ENCODE measurements at regions not wholly inside any gene's neighbourhood (a gene's known extent, or its start where the extent isn't known, plus 50 kb on each side); places are given as distances from the start of the nearest gene placed in this dataset.

DNA sequence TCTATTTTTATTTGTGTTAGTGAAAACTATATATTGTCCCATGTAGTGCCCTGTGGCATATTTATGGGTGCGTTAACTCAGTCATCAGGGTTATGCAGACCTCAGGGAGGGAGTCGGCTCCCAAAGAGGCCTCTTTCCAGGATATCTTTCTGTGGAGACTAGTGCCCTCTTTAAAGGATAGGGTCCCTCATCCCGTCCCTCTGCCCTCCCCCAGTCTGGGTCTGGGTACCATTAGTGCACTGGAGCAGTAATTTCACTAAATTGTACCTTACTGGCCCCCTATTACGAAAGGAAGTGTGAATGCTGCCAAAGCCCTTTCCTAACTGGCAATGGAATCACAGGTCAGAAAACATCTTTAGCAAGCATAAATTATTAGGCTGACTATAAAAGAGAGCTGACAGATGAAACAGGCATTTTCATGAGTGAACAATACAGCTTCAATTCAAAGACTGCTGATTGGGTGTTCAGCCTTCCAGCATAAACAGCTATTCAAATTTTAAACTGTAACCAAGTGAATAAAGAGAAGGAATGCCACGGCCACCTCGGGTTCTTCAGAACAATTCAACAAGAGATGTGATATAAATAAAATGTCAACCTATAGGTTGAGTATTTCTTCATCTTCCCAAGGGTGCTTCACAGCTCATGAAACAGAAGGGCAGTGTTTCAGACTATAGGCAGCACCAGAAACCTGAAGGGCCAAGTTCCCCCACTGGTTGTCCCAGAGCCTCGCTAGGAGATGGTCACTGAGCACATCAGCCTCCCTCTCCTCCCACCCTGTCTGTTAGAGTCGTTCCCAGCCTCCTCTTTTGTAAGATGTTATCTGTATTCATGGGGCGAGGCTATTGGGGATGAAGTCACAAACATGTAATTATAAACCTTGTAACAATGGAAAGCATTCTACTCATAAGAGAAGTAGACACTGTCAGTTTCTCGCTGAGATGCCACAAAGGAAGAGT lies 318.7 kb downstream of the TMEM161B start:
- DNase-seq (ENCODE audit: low spot score): no peak

DNA sequence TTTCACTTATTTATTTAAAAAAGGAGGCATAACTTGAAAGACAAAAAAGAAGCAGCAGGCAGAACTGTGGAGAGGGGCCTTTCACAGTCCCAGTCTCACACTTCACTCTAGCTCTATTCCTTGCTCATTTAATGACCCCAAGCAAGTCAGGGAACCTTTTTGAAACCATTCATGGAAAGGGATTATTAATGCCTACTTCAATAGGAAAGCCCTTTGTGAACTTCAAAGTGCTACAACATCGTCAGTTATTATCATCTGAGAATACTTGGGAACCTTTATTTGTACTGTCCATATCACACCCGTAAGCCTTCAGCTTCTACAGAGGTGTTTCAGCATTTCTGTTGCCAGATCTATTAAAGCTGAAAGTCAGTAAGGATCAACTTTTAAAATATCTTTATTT lies 320.2 kb downstream of the TMEM161B start:
- DNase-seq (ENCODE audit: low spot score): no peak

DNA sequence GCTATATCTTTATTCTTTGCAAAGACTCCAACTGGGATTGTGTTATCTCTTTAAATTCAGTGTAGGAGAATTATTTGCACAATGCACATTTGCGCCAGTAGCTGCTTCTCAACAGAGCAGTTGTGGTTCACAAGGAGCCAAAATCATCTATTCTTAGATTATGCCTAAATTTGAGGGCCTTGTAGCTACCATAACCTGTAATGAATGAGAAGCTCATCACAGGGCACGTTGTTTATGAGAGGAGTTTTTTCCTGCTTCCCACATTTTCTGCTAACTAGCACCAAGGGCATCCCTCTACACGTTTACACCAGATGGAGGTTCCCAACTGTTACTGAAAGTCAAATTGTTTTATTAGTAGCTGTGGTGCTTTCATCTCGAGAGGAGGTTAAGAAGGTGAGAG lies 322.4 kb downstream of the TMEM161B start:
- no peak for DNase-seq (ENCODE audit: low spot score)

DNA sequence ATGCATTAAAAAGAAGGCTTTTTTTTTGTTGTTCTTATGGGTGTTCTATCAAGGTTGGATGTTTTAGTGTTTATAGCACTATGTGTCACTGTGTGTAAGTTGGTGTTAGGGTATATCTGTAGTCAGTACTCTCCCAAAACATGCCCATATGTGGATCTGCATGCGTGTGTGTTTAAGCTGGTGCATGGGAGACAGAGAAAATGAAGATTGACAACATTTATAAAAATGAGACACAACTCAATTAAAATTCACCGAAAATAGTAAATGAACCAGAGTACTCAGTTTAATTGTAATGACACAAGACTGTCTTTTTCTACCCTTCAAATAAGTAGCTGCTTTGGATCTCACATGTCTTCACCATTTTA lies 323.4 kb downstream of the TMEM161B start:
- no peak for DNase-seq (ENCODE audit: low spot score)

DNA sequence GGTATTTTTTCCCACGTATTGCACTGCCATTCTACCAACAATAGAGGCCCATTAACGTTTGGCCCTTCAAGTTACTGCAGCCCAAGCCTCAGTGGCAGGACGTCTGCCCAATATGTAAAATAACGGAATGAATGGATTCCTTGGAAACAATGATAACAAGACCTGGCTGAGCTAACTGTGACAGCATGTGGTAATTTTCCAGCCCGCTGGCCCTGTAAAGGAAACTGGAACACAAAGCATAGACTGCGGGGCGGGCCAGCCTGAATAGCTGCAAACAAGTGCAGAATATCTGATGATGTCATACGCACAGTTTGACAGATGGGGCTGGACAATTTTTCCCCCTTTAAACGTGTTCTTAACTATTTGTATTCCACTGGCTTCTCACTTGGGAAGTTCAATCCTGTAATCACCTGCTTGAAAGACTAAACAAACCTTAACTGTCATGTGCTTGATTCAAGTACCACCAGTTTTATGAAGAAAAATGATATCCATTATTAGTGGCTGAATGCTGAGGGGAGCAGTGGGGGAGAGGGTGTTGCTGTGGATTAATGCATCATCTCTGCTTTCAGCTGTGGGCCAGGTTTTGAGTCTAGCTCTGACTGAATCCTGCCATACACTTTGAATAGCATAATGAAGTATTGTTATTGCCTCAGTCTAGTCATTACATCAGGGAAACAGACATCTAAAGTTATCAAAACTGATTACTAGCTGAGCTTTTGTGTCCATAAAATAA lies 323.9 kb downstream of the TMEM161B start:
- no peak for DNase-seq (ENCODE audit: low spot score)

DNA sequence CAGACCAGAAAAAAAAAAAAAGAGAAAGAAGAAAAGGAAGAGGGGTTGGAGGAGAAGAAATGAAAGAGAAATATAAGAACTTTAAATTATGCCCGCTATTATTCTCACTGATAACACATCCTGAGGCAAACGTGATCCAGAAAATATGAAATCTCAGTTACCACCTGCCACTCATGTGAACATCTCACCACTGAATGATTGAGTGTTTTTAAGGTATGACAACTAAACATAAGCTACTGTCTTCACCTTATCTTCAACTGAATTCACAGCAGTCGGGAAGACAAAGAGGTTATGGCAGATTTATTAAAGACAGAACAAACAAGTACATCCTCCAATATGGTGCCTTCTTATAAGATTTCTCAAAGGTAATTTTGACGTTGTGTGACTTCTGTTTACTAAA lies 327.9 kb downstream of the TMEM161B start:
- no peak for DNase-seq (ENCODE audit: low spot score)

DNA sequence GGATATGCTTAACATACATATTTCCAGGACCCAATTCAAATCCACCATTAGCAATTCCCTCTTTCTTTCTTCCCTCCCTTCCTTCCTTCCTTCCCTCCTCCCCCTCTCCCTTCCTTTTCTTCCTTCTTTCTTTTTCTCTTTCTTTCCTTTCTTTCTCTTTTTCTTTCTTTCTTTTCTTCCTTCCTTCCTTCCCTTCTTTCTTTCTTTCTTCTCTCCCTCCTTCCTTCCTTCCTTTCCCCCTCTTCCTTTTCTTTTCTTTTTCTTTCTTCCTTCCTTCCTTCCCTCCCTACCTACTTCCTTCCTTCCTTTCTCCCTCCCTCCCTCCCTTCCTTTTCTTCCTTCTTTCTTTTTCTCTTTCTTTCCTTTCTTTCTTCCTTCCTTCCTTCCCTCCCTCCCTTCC lies 332.0 kb downstream of the TMEM161B start:
- DNase-seq (ENCODE audit: low spot score): no peak

DNA sequence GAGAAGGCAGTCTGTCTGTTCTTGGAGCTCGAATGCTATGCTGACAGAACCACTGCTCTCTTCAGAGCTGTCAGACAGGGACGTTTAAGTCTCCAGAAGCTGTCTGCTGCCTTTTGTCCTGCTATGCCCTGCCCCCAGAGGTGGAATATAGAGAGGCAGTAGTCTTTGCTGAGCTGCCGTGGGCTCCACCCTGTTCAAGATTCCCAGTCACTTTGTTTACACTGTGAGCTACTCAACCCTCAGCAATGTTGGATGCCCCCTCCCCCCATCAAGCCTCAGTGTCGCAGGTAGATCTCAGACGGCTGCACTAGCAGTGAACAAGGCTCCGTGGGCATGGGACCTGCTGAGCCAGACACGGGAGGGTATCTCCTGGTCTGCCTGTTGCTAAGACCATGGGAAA lies 344.2 kb downstream of the TMEM161B start:
- DNase-seq (ENCODE audit: low spot score): no peak

DNA sequence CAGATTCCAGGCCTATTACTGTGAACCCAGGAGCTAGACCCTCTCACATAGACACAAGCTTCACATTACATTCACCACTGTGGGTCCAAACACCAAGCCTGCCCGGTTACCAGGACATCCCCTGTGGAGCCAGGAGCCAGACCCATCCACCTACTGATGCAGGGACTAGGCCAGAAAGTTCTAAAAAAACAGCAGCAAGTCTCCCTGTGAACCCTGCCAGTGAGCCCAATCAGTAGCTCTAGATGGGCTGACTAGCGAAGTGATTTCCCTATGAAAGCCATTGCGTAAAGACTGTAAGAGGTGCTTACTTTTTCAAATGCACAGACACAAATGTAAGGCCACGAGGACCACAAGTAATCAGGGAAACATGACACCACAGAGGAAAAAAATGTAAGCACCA lies 352.3 kb downstream of the TMEM161B start:
- DNase-seq (ENCODE audit: low spot score): no peak

DNA sequence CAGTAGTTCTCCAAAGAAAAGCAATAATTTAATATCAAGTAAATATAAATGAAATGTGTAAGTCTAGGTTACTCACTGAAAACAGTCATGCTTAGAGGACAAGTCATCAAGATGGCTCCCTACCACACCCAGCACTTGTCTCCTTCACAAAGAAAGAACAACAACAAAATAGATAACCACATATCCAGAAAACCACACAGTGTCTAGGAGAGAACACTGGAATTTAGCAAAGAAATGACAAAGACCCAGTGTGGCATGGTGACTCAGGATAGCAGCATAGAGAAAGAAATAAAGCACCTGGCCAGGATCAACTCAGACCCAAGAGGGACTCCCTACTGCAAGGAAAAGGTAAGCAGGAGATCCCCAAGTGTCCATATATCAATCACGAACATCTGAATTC lies 356.2 kb downstream of the TMEM161B start:
- no peak for DNase-seq (ENCODE audit: low spot score)

DNA sequence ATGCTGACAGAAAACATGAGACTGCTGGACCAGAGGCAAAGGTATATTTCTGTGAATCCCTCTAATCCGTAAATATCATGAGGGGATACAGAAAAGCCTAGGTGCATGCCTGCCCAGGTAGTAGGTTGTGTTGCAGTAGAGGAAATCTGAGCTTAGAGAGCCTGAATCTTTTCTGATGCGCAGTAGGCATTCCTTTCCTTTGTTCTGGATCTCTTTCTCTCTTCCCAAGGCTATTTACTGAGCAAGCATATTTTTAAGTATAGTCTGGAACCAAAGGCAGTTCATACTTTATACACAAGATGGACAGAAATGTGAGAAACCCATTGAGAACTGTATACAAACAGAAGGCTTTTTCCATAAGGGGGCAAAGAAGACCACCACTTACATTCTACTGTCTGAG lies 359.3 kb downstream of the TMEM161B start:
- DNase-seq (ENCODE audit: low spot score): no peak

DNA sequence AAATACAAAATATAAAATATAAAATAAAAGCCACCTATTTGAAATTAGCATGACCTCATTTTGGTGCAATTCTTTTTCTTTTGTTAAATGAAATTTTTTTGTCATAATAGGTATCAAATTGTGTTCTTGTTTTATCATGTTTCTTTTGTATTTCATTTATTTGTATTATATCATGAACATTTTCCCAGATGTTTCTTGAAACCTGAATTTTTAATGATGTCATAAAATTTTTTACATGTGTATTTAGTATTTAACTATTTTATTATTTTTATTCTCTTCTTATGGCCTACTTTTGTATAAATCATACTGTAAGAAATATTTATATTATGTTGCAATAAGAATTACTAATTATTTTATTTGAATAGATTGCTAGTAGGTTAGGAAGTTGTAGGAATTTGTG lies 361.7 kb downstream of the TMEM161B start:
- DNase-seq (ENCODE audit: low spot score): no peak

DNA sequence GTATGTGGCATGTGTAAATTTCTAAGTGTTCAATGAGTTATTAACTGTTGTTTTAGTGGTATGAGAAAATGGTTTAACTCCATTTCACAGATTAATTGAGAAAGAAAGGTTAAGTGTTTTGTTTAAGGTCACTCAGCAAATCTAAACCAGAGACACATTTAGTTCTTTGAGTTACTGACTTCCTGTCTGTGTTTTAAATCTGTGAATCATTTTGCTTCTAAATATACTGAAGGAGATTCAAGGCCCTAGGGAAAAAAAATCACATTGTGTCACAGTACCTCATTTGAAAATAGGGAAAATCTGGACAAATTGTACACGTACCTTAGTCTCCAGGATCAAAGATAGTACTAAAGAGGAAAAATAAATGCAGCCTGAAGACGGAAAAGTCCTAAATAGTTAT lies 368.2 kb downstream of the TMEM161B start:
- no peak for DNase-seq (ENCODE audit: low spot score)

DNA sequence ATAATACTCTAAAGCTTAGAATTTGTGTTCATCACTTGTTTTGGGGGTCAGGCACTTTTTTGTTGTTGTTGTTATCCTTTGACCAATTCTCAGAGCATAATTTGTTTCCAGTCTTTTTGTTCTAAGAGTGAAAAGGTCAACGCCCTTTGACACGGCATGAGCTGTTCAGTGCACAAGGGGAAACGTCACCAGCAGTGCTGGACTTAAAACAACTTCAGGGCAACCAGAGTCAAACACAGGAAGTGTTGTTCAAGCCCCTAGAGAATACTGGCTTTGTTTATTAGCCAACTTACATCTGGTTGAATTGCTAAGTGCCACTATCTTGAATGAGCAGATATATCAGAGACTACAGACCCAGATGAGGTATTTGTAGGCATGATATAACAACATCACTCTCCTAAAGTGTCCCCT lies 368.9 kb downstream of the TMEM161B start:
- DNase-seq (ENCODE audit: low spot score): no peak

DNA sequence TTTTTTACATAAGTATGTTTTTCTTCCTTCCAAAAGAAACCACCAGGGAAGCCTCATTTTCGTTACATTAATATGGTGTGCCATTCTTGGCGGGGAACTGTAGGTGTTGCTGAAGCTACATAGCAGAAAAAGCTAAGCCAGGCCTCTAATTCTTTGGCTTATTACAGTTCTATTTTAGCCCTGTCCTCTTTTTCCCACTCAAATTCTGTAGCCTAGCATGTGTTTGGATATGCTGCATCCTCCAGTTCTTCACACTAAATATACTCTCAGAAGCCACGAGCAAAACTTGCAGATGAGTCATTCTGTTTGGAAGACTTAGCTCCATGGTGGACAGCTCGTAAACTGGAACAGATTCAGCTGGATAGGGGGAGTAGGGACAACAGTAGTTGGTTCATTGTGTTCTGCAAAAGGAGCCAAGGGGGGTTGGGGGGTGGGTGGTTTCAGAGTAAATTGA lies 369.4 kb downstream of the TMEM161B start:
- DNase-seq (ENCODE audit: low spot score): no peak

DNA sequence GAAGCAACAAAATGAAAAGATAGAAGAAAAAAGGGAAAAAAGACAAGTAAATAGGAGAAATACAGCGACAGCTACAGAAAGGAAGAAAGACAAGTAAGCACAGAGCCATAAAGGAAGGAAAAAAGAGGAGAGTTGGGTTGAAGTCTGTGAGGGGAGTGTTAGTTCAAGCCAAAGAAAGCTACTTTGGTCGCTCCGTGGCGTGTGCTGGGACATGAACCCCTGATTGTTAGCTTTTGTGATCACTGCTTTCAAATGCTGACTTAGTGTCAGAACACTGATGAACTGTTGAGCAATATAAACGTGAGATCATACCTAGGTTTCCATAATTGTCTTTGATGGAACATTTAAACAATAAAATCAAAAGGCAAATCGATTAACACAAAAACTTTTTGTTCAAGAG lies 370.1 kb downstream of the TMEM161B start:
- no peak for DNase-seq (ENCODE audit: low spot score)

DNA sequence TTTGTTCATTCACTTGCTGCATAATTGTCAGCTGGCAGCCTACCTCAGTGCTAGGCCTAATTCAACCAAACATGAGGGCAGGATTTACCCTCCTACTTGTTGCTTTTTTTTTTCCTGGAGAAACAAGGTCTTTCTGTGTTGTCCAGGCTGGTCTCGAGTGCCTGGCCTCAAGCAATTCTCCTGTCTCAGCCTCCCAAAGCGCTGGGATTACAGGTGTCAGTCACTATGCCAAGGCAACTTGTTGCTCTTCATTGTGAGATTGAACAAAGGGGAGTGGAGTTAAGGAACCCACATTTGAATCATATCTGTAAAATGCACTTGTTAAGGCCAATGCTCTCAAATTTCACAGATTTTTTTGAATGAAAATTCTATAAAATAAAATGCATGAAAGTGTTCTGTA lies 380.5 kb downstream of the TMEM161B start:
- no peak for DNase-seq (ENCODE audit: low spot score)

DNA sequence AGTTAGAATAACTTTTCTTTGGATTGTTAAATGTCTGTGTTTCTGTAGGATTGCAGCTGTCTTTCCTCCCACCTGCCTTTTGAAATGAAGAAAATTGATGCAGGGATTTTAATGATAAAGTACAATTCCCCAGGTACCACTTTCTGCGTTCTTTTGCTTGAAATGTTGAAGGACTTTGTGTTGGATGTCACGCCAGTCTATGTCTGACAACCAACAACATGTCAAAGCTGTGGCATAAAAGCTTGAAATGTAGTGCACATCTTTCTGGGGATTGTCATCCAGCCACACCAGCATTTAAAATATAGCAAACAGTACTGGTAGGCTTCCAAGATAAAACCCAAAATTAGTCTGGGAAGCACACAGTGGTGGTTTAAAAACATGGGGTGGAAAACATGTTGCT lies 381.4 kb downstream of the TMEM161B start:
- DNase-seq (ENCODE audit: low spot score): no peak

DNA sequence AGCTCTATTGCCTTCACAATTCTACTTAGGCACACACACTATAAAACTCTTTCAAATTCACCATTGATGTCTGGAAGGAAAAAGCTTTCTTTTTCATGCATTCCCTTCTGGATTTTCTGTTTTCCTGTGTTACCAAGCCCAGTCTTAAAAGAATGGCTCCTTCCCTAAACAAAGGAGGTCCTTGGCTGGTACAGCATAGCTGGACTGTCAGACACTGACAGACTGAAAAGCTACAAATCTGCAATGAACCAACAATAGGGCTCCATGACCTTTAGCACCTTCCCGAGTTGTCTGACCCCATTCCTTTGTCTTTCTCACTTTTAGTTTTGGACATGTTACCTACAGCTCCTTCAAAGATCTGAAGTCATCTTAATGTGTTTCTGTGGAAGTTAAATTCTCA lies 382.5 kb downstream of the TMEM161B start:
- DNase-seq (ENCODE audit: low spot score): no peak

DNA sequence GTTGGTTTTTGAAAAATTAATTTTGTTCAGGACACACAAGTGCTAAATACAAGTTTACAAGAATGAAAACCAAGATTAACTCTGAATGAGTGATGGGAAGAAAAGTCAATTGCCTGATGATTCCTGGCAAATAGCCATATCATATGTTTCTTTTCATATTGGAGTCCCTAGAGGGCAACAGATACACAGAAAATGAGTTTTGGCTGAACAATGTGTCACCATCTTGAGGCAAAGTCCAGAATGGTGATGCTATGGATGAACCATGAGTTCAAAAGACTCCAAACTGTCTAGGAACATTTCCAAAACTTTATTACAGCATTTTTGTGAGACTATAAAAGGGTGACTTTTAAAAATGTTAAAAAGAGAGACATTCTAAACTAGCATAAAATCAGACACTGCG lies 382.9 kb downstream of the TMEM161B start:
- DNase-seq (ENCODE audit: low spot score): no peak

DNA sequence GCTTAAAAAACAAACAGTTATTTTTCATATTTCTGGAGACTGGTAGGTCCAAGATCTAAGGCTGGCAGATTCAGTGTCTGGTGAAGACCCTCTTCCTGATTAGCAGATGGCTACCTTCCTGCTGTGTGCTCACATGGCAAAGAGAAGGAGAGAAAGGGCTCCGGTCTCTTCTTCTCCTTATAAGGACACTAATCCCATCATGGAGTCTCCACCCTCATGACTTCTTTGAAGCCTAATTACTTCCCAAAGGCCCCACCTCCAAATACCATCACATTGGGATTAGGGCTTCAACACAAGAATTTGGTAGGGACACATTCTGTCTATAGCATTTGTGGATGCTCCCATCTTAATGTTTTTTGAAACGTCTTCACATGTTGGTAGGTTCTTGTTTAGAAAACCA lies 391.1 kb downstream of the TMEM161B start:
- no peak for DNase-seq (ENCODE audit: low spot score)

DNA sequence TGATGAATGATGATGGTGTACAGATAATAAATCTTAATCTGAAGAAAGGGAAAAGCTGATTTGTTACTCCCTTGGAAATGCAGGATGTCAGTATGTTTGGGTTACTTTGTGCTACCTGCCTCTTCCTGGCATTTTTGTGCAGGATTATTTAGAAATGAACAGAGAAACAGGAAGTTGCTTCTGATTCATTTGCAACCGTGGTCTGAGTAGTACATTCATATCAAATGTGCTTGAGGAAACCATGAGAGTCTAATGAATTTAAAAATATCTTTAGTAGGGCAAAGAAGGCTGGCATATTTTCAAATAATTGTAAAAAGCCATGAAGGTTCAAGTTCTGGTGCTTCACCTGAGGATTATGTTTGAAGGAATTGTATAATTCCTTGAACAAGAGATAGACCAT lies 391.6 kb downstream of the TMEM161B start:
- no peak for DNase-seq (ENCODE audit: low spot score)

DNA sequence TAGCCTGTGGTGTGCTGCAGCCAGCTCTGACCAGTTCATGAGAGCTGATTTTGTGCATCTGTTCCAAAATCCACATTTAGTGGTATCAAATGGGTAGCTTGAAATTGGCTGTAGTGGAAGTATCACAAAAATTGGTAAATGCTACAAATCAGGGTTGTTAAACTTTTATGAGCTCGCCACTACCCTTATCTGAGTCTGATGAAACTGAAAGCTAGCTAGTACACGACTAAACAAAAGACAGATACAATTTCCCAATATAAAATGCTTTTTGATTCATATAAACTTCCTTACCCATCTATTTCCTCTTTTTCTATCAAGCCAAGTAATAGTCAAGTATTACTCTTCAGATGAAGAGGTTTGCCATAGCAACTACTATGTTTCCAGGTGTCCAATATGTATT lies 392.0 kb downstream of the TMEM161B start:
- no peak for DNase-seq (ENCODE audit: low spot score)

DNA sequence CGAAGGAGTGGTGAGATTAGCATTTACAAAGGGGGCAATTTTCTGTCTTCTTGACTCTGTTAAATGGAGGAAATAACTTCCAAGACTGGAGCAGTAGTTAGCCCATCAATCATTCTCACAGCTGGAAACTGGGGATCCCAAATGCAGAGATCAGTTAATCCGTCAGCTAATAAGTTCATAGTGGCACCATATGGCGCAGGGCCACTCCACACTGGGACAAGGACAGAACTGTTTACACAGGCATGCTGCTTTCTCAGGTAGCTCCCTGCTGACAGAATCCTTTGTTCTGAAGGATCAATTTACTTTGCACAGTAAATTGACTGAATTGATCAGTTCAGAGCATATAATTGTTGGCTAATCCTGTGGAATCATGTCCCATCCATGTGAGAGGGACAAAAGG lies 395.7 kb downstream of the TMEM161B start:
- no peak for DNase-seq (ENCODE audit: low spot score)

Data from CD4-positive, alpha-beta T cell treated with Interleukin-15 for 4 hours (primary cell).